ENCODE measurements at regions not wholly inside any gene's neighbourhood (a gene's known extent, or its start where the extent isn't known, plus 50 kb on each side); places are given as distances from the start of the nearest gene placed in this dataset.

DNA sequence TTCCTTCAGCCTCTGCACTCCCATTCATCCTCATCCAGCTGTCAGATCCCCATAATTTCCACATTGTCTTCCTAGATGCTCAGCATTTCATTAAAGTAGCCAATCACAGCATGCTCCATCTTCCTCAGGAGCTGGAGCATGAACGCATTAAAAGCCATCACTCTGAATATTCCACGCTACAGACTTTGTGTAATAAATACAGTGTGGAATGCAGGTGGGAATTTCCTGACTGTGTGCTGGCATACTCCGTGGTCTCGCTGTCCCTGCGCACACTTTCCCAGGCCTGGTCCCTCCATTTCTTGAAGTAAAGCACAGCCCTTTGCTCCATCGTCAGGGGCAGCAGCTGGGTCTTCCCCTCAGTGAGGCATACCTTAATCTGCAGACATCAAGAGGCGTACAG lies 123.7 kb upstream of the NCK2 start:
- no peak for DNase-seq (ENCODE audit: low read depth)

DNA sequence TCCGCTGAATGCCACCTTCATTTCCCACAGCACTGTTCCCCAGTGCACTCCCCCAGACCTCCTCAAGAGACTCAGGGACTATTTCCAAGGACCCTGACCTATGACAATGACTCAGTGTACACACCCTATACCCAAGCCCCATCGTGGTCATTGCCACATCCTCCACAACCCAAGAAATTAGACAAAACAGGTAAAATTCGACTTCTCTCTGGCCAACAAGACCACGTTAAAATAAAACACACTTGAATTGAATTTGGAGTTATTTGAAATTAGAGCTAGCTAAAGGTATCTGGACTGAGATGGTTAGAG lies 126.4 kb upstream of the NCK2 start:
- DNase-seq (ENCODE audit: low read depth), result no peak

DNA sequence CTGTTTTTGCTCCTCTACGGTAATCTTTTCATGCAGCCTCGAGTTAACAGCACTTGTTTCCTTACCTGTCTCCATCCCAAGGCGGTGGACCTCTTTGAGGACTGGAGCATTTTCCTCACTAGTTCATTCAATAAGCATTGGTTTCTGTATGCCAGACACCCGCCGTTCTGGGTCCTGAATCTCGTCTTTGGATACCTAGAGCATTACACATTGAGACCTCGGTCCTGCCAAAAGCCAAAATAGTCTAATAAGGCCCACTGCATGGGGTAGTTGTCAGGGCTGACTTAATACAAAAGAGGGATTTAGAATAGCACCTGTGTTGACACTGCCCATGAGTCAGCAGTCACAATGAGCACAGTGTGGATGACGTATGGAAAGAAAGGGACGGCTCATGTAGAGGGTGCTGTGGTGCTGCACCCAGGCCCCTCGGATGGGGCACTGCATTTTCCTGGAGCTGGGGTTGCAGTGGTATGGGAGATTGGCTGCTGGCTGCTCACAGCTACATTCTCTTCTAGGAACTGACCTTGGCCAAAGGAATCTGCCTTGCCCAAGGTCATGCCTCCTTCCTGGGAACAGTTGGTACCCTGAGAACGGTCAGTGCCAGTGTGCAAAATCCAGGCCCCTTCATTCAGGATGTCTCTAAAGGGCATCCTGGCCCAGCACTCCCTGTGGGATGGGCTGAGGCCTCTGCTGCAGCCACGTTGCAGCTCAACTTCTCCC lies 126.9 kb upstream of the NCK2 start:
- DNase-seq (ENCODE audit: low read depth), result no peak

- DNase-seq (ENCODE audit: low read depth), result no peak
Measured at GRCh38 chr2:105615305-105615704, 129.4 kb upstream of the NCK2 start.

- no peak for DNase-seq (ENCODE audit: low read depth)
Measured at GRCh38 chr2:105611811-105612424, 132.8 kb upstream of the NCK2 start.

GRCh38 chr2:105611333-105611637 lies 133.4 kb upstream of the NCK2 start:
- DNase-seq (ENCODE audit: low read depth), result no peak

DNA sequence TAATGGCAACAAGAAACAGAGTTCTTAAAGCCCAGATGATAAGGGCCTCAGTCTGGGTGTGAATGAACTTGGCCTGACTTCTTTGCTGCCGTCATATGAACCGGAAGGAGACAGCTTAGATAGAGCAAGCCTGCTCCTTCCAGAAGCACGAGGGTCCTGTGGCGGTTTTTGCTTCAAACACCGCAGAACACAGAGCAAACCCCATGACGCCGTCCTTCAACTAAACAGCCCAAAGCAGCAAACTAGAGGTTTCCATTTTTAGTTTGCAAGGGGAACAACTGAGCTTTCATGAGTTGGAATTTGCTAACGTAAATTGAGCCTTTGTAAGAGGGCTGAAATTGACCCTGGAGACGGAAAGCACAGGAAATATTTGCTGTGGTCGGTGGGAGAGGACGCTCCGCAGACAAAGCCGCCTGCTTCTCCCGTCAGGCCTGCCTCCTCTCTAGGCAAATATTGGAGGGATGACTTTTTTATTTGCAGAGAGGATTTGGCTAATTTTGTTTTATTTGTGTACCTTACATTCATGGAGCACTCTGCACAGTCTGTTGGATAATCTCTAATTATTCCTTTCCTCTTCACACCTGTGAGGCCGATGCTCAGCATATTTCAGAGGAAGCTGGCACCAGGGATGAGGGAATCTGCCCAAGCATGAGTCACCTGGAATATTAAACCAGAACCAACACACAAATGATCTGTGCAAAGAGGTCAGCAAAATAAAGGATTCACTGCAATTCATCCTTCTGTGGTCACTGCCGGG lies 134.0 kb upstream of the NCK2 start:
- no peak for DNase-seq (ENCODE audit: low read depth)

DNA sequence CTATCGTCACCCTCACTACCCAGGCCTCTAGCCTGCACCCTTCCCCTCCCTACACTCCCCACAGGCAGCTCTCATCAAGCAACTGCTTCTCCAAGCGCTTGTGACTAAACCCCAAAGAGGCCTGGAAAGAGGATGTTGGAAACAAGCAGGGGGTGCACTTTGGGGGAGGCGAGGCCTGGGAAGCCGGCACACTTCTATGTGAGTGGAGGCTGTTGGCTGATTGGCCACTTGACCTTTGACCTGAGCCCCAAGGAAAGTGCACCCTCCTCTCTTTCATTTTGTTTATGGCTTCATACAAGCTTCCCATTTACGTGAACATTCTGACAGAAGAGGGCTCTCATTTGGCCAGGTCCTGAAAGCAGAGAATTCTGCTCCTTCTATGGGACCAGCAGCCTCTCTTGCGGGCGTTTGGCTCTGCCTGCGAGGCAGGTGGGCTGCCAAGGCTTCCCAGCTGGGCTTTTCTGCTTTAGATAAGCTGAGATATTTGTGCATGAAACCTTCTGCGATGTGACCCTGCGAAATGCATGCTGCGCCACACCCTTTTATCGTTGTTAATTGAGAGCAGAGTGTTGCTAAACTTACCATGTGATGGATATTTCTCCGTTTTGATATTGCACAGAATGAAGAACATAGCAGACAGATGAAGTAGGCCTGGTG lies 134.8 kb upstream of the NCK2 start:
- DNase-seq (ENCODE audit: low read depth), result no peak

DNA sequence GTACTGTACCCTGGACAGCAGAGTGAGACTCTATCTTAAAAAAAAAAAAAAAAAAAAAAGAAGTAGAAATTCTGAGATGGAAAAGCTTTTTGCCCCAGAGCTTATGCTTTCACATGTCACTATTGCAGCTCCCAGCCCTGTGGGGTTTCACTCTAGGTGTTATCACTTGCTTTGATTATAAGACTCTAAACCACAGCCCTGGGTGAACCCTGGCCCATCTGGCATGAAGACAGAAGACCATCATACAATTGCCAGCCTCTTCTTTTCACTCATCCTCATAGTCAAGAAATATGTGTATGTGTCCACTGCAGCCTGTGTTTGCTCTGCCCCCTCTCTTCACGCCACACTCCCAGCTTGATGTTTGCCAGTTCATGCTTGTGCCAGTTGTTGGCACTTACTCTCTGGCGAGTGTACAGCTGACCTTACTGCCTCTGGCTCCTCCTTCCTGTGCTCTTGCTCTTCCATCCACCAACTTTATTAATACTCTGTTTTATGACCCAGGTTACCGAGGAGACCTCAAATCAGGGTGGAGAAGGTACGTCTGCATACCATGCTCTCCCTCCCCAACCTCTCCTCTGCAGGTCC lies 136.7 kb upstream of the NCK2 start:
- no peak for DNase-seq (ENCODE audit: low read depth)

- no peak for DNase-seq (ENCODE audit: low read depth)
Measured at GRCh38 chr2:105606081-105606480, 138.6 kb upstream of the NCK2 start.

DNA sequence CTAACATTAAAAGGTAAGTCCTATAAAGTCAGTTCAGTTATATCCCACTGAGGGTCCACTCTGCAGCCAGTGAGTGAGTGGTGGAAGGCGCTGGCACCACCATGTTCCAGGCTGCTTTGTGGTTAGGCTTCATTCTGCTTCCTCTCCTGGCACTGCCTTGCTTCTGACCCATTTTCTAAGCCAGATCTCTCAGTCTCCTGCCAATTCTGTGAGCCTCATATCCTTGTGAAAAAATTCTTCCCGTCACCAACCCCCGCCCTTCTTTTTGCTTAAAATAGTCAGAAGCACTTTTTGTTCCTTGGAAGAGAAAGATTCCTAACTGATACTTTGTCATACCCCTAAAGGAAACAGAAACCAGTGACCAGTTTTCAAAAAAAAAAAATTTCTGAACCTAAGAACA lies 139.8 kb upstream of the NCK2 start:
- peak; percentile 8 for DNase-seq (ENCODE audit: low read depth)

- no peak for DNase-seq (ENCODE audit: low read depth)
Measured at GRCh38 chr2:105600949-105601794, 143.5 kb upstream of the NCK2 start.

DNA sequence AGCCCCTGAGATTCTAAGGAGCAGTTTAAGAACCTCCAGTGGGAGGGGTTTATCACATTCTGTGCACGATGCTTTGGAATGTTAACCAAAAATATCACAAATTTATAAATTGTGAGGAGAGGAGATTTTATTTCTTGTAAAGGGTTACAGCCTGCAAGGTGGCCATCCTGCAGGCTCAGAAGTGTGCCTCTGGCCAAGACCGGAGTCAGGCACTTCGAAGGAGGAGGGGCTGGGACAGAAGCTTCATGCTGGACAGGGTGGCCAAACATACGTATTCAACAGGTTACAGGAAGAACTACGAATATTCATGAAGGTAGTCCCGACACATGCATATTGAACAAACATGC lies 144.1 kb upstream of the NCK2 start:
- DNase-seq (ENCODE audit: low read depth), result no peak

DNA sequence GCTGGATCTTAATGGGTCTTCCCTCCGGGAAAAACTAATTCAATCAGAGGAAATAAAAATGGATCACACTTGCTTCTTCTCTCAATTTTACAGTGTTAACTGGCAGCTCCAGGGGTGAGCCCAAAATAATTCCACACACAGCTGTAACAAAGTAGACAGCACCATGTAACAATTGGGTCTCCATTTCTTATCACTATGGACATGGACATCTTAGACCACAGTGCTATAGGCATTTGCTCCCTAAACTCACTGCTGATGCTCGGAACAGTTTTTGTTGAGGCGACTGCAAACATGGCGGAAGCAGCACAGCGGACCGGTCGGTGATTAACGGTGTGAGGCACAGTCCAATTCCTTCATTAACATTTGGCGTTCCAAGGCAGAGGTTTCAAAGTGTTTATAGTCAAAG lies 144.7 kb upstream of the NCK2 start:
- no peak for DNase-seq (ENCODE audit: low read depth)

- no peak for DNase-seq (ENCODE audit: low read depth)
Measured at GRCh38 chr2:105598829-105599698, 145.6 kb upstream of the NCK2 start.

- peak; percentile 12 for DNase-seq (ENCODE audit: low read depth)
Measured at GRCh38 chr2:105597806-105598803, 146.6 kb upstream of the NCK2 start.

GRCh38 chr2:105597011-105597805 lies 147.5 kb upstream of the NCK2 start:
- DNase-seq (ENCODE audit: low read depth), result no peak

- DNase-seq (ENCODE audit: low read depth), result no peak
Measured at GRCh38 chr2:105596411-105596921, 148.2 kb upstream of the NCK2 start.

DNA sequence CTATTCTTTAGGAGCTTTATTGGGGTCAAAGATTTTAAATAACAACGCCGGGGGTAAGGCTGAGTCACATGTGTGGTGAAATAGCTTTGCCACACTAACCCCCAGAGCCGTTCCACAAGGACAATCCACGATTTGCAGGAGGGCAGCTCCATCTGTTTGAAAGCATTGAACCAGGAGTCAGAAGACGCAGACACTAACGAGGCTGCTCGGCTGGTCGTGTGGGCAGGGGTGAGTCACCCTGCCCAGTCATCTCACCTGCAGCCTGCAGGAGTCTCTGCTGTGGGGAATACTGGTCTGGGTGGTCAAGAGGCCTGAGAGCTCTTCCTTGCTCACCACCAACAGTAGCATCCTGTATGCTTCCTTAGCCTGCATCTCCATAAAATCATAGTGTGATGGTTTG lies 149.2 kb upstream of the NCK2 start:
- peak; percentile 11 for DNase-seq (ENCODE audit: low read depth)

Data from EH (cell line).